Keratinocyte (primary cell): ENCODE measurements at regions not wholly inside any gene's neighbourhood (a gene's known extent, or its start where the extent isn't known, plus 50 kb on each side); places are given as distances from the start of the nearest gene placed in this dataset.

Experiments
- DNase-seq: peaks from one replicate; pipeline ENCODE4 v3.0.0-alpha.2; 2011; ENCODE audit warnings: low read depth, missing footprints, low spot score
- FAIRE-seq: peaks from 2 replicates; lab custom pipeline; 2011; peaks lifted over from hg19 to GRCh38; lab: Jason Lieb, UNC
- H2AFZ ChIP-seq: 2 replicates; pipeline ENCODE4 v1.6.0; 2012; ENCODE audit warnings: low read length, control low read depth, inconsistent platforms; ENCODE audit not compliant: control insufficient read depth
- H3K27ac ChIP-seq: 2 replicates; pipeline ENCODE4 v1.5.1; 2011; ENCODE audit warnings: low read length; ENCODE audit not compliant: control insufficient read depth, insufficient read depth
- H3K27me3 ChIP-seq: 3 replicates; pipeline ENCODE4 v1.6.0; 2011; ENCODE audit warnings: low read length; ENCODE audit not compliant: control insufficient read depth, insufficient read depth; ENCODE audit errors: extremely low read depth
- H3K36me3 ChIP-seq, 2 experiments: 2 replicates in 1 of 2; 3 replicates in 1 of 2; pipeline ENCODE4 v1.5.1; 2011; ENCODE audit warnings: low read length in 2 of 2, mild to moderate bottlenecking in 1 of 2; ENCODE audit not compliant: control insufficient read depth in 2 of 2, insufficient read depth in 2 of 2; ENCODE audit errors: extremely low read depth in 1 of 2
- H3K4me1 ChIP-seq: 3 replicates; pipeline ENCODE4 v1.5.1; 2011; ENCODE audit warnings: low read length; ENCODE audit not compliant: control insufficient read depth, insufficient read depth; ENCODE audit errors: extremely low read depth
- H3K4me2 ChIP-seq: 3 replicates; pipeline ENCODE4 v1.6.0; 2011; ENCODE audit warnings: low read depth, low read length; ENCODE audit not compliant: control insufficient read depth, insufficient read depth; ENCODE audit errors: extremely low read depth
- H3K4me3 ChIP-seq, 3 experiments: fragments of 200-600 bp in 1 of 3; sonication (generic) in 1 of 3; 2 replicates in 2 of 3; 3 replicates in 1 of 3; pipeline ENCODE4 v1.5.1; 2011 to 2016; ENCODE audit warnings: low read length in 3 of 3, mild to moderate bottlenecking in 3 of 3, control low read depth in 2 of 3, inconsistent platforms in 1 of 3, low read depth in 1 of 3, mixed read lengths in 1 of 3, mixed run types in 1 of 3, moderate library complexity in 1 of 3; ENCODE audit not compliant: control insufficient read depth in 2 of 3, insufficient read depth in 2 of 3; ENCODE audit errors: extremely low read depth in 1 of 3
- H3K79me2 ChIP-seq: 2 replicates; pipeline ENCODE4 v1.6.0; 2012; ENCODE audit warnings: low read length; ENCODE audit not compliant: control insufficient read depth, insufficient read depth
- H3K9ac ChIP-seq: 3 replicates; pipeline ENCODE4 v1.6.0; 2011; ENCODE audit warnings: low read length; ENCODE audit not compliant: control insufficient read depth, insufficient read depth; ENCODE audit errors: extremely low read depth
- H3K9me1 ChIP-seq: 3 replicates; pipeline ENCODE4 v1.6.0; 2011; ENCODE audit warnings: low read length; ENCODE audit not compliant: control insufficient read depth, insufficient read depth; ENCODE audit errors: extremely low read depth
- H3K9me3 ChIP-seq: 2 replicates; pipeline ENCODE4 v1.5.1; 2012; ENCODE audit warnings: low read depth, low read length; ENCODE audit not compliant: control insufficient read depth
- H4K20me1 ChIP-seq: 3 replicates; pipeline ENCODE4 v1.6.0; 2011; ENCODE audit warnings: low read length; ENCODE audit not compliant: control insufficient read depth, insufficient read depth; ENCODE audit errors: extremely low read depth
- CTCF ChIP-seq, 3 experiments: IDR thresholded peaks in 1 of 3; conservative IDR thresholded peaks in 1 of 3; optimal IDR thresholded peaks in 1 of 3; 2 replicates in 2 of 3; 3 replicates in 1 of 3; pipeline versions ENCODE3 to v1.5.1; 2011; ENCODE audit warnings: low read length in 3 of 3, mild to moderate bottlenecking in 3 of 3, moderate library complexity in 2 of 3, control low read depth in 1 of 3, inconsistent platforms in 1 of 3; ENCODE audit not compliant: insufficient read depth in 2 of 3; ENCODE audit errors: extremely low read depth in 1 of 3
- EZH2 ChIP-seq: IDR thresholded peaks from one replicate; pipeline ENCODE4 v1.6.1; 2012; ENCODE audit warnings: inconsistent platforms, mild to moderate bottlenecking, low read length, moderate library complexity
- dilution Hi-C: fragments of 300-500 bp; cut with MboI; formaldehyde crosslinking; loops from one replicate; pipeline ENCODE4 v1.7.0; 2020; ENCODE audit warnings: low sequenced_read_pairs; ENCODE audit not compliant: extremely low pct_ligation_motif_present

GRCh38 chr15:93201940-93202339, 112.9 kb upstream of the RGMA start:
- no peaks in the 10 kb centered on the region for H3K79me2 ChIP-seq
- no peak overlapping the region for H3K4me2 ChIP-seq

GRCh38 chr15:93200837-93201226, 111.8 kb upstream of the RGMA start:
- DNase-seq, result no peak
- no peaks in the 10 kb centered on the region for H3K4me1 ChIP-seq

More at GRCh38 chr15:93201940-93202339, 112.9 kb upstream of the RGMA start:
- no peaks in the 10 kb centered on the region for H3K9me1 ChIP-seq
- dilution Hi-C loops, result no loop called here
- H3K9me3 ChIP-seq, result no peaks in the 10 kb centered on the region
- no peaks in the 10 kb centered on the region for H3K4me1 ChIP-seq
- FAIRE-seq, result no peak
- H3K27me3 ChIP-seq, result no peaks in the 10 kb centered on the region
- no peak overlapping the region for H2AFZ ChIP-seq
- H3K4me3 ChIP-seq, result no peak overlapping the region
- H3K36me3 ChIP-seq, result no peaks in the 10 kb centered on the region
- no peak for DNase-seq
- H3K9ac ChIP-seq, result no peak overlapping the region
- TF ChIP-seq EZH2, result no peak
- no peak for TF ChIP-seq CTCF (optimal IDR thresholded peaks at IDR 0.05 in 1 of 3, IDR thresholded peaks at IDR 0.05 in 1 of 3, conservative IDR thresholded peaks at IDR 0.05 in 1 of 3; ENCODE audit: extremely low read depth in 1 of 3, insufficient read depth in 2 of 3, low read length in 3 of 3)
- no peaks in the 10 kb centered on the region for H4K20me1 ChIP-seq
- no peak overlapping the region for H3K27ac ChIP-seq

More at GRCh38 chr15:93200837-93201226, 111.8 kb upstream of the RGMA start:
- Histone ChIP-seq H4K20me1 (no peaks in the 10 kb centered on the region), H3K4me2 (no peak overlapping the region), H3K27me3 (no peaks in the 10 kb centered on the region), H3K27ac (no peak overlapping the region), H3K79me2 (no peaks in the 10 kb centered on the region), H3K4me3 (no peak overlapping the region), H3K9me3 (no peaks in the 10 kb centered on the region), H3K9me1 (no peaks in the 10 kb centered on the region), H2AFZ (no peak overlapping the region), H3K9ac (no peak overlapping the region), H3K36me3 (no peaks in the 10 kb centered on the region)
- FAIRE-seq, result no peak
- dilution Hi-C loops, result no loop called here
- TF ChIP-seq EZH2, result no peak
- TF ChIP-seq CTCF (optimal IDR thresholded peaks at IDR 0.05 in 1 of 3, IDR thresholded peaks at IDR 0.05 in 1 of 3, conservative IDR thresholded peaks at IDR 0.05 in 1 of 3; ENCODE audit: extremely low read depth in 1 of 3, insufficient read depth in 2 of 3, low read length in 3 of 3), result no peak
